ENCODE measurements at regions not wholly inside any gene's neighbourhood (a gene's known extent, or its start where the extent isn't known, plus 50 kb on each side); places are given as distances from the start of the nearest gene placed in this dataset.

GRCh38 chr1:217003355-217003754 is 280.1 kb upstream of the ESRRG start:
- H3K9me3 ChIP-seq (ENCODE audit: control insufficient read depth in 2 of 2, insufficient read depth in 1 of 2, low read length in 1 of 2): no peaks in the 10 kb centered on the region
- no peak for DNase-seq (ENCODE audit: low read depth in 6 of 9, low spot score in 9 of 9)
- no peaks in the 10 kb centered on the region for H3K27me3 ChIP-seq (ENCODE audit: control insufficient read depth in 2 of 2, insufficient read depth in 1 of 2, low read length in 1 of 2)
- no peaks in the 10 kb centered on the region for H3K36me3 ChIP-seq (ENCODE audit: control insufficient read depth in 2 of 2, insufficient read depth in 2 of 2, low read length in 1 of 2)
- no peak overlapping the region for H3K27ac ChIP-seq (ENCODE audit: low read depth in 1 of 2, low read length in 1 of 2)
- H3K4me1 ChIP-seq (ENCODE audit: control insufficient read depth in 2 of 2, insufficient read depth in 2 of 2, low read length in 2 of 2): no peaks in the 10 kb centered on the region
- WGBS: 97% methylated on average over 1 of the region's 1 CpG
- H3K4me3 ChIP-seq (ENCODE audit: low read length in 2 of 2): no peak overlapping the region

- H3K4me3 ChIP-seq (ENCODE audit: low read length in 2 of 2): no peak overlapping the region
- 85% methylated on average over 1 of the region's 1 CpG for WGBS
- no peak for DNase-seq (ENCODE audit: low read depth in 6 of 9, low spot score in 9 of 9)
Observed at GRCh38 chr1:216997831-216998230, 274.6 kb upstream of the ESRRG start.

GRCh38 chr1:216997069-216997468 is 273.8 kb upstream of the ESRRG start:
- H3K9me3 ChIP-seq (ENCODE audit: control insufficient read depth in 2 of 2, insufficient read depth in 1 of 2, low read length in 1 of 2): no peaks in the 10 kb centered on the region
- H3K4me1 ChIP-seq (ENCODE audit: control insufficient read depth in 2 of 2, insufficient read depth in 2 of 2, low read length in 2 of 2): no peaks in the 10 kb centered on the region
- no peak overlapping the region for H3K27ac ChIP-seq (ENCODE audit: low read depth in 1 of 2, low read length in 1 of 2)
- no peak overlapping the region for H3K4me3 ChIP-seq (ENCODE audit: low read length in 2 of 2)
- no peak for DNase-seq (ENCODE audit: low read depth in 6 of 9, low spot score in 9 of 9)
- no peaks in the 10 kb centered on the region for H3K36me3 ChIP-seq (ENCODE audit: control insufficient read depth in 2 of 2, insufficient read depth in 2 of 2, low read length in 1 of 2)
- no peaks in the 10 kb centered on the region for H3K27me3 ChIP-seq (ENCODE audit: control insufficient read depth in 2 of 2, insufficient read depth in 1 of 2, low read length in 1 of 2)
- WGBS: 78% methylated on average over 3 of the region's 3 CpGs

More at GRCh38 chr1:216997831-216998230, 274.6 kb upstream of the ESRRG start:
- H3K27me3 ChIP-seq (ENCODE audit: control insufficient read depth in 2 of 2, insufficient read depth in 1 of 2, low read length in 1 of 2): no peaks in the 10 kb centered on the region
- no peaks in the 10 kb centered on the region for H3K4me1 ChIP-seq (ENCODE audit: control insufficient read depth in 2 of 2, insufficient read depth in 2 of 2, low read length in 2 of 2)
- no peaks in the 10 kb centered on the region for H3K36me3 ChIP-seq (ENCODE audit: control insufficient read depth in 2 of 2, insufficient read depth in 2 of 2, low read length in 1 of 2)
- H3K27ac ChIP-seq (ENCODE audit: low read depth in 1 of 2, low read length in 1 of 2): no peak overlapping the region
- H3K9me3 ChIP-seq (ENCODE audit: control insufficient read depth in 2 of 2, insufficient read depth in 1 of 2, low read length in 1 of 2): no peaks in the 10 kb centered on the region

GRCh38 chr1:216984536-216984935 is 261.3 kb upstream of the ESRRG start:
- 64% methylated on average over 1 of the region's 1 CpG for WGBS
- Histone ChIP-seq H3K4me3 (ENCODE audit: low read length in 2 of 2) (no peak overlapping the region), H3K36me3 (ENCODE audit: control insufficient read depth in 2 of 2, insufficient read depth in 2 of 2, low read length in 1 of 2) (no peaks in the 10 kb centered on the region), H3K27me3 (ENCODE audit: control insufficient read depth in 2 of 2, insufficient read depth in 1 of 2, low read length in 1 of 2) (no peaks in the 10 kb centered on the region), H3K27ac (ENCODE audit: low read depth in 1 of 2, low read length in 1 of 2) (no peak overlapping the region), H3K4me1 (ENCODE audit: control insufficient read depth in 2 of 2, insufficient read depth in 2 of 2, low read length in 2 of 2) (no peaks in the 10 kb centered on the region), H3K9me3 (ENCODE audit: control insufficient read depth in 2 of 2, insufficient read depth in 1 of 2, low read length in 1 of 2) (no peaks in the 10 kb centered on the region)
- no peak for DNase-seq (ENCODE audit: low read depth in 6 of 9, low spot score in 9 of 9)

- H3K27ac ChIP-seq (ENCODE audit: low read depth in 1 of 2, low read length in 1 of 2): no peak overlapping the region
- WGBS: 87% methylated on average over 6 of the region's 6 CpGs
- H3K36me3 ChIP-seq (ENCODE audit: control insufficient read depth in 2 of 2, insufficient read depth in 2 of 2, low read length in 1 of 2): no peaks in the 10 kb centered on the region
- H3K9me3 ChIP-seq (ENCODE audit: control insufficient read depth in 2 of 2, insufficient read depth in 1 of 2, low read length in 1 of 2): no peaks in the 10 kb centered on the region
- DNase-seq (ENCODE audit: low read depth in 6 of 9, low spot score in 9 of 9): no peak
- no peaks in the 10 kb centered on the region for H3K4me1 ChIP-seq (ENCODE audit: control insufficient read depth in 2 of 2, insufficient read depth in 2 of 2, low read length in 2 of 2)
- H3K4me3 ChIP-seq (ENCODE audit: low read length in 2 of 2): no peak overlapping the region
- no peaks in the 10 kb centered on the region for H3K27me3 ChIP-seq (ENCODE audit: control insufficient read depth in 2 of 2, insufficient read depth in 1 of 2, low read length in 1 of 2)
Observed at GRCh38 chr1:216983823-216984222, 260.6 kb upstream of the ESRRG start.

- Histone ChIP-seq H3K4me1 (ENCODE audit: control insufficient read depth in 2 of 2, insufficient read depth in 2 of 2, low read length in 2 of 2) (no peaks in the 10 kb centered on the region), H3K27me3 (ENCODE audit: control insufficient read depth in 2 of 2, insufficient read depth in 1 of 2, low read length in 1 of 2) (no peaks in the 10 kb centered on the region), H3K27ac (ENCODE audit: low read depth in 1 of 2, low read length in 1 of 2) (no peak overlapping the region), H3K9me3 (ENCODE audit: control insufficient read depth in 2 of 2, insufficient read depth in 1 of 2, low read length in 1 of 2) (no peaks in the 10 kb centered on the region), H3K4me3 (ENCODE audit: low read length in 2 of 2) (no peak overlapping the region), H3K36me3 (ENCODE audit: control insufficient read depth in 2 of 2, insufficient read depth in 2 of 2, low read length in 1 of 2) (no peaks in the 10 kb centered on the region)
- WGBS: 71% methylated on average over 3 of the region's 3 CpGs
- DNase-seq (ENCODE audit: low read depth in 6 of 9, low spot score in 9 of 9): no peak
Observed at GRCh38 chr1:216961516-216961915, 238.3 kb upstream of the ESRRG start.

- H3K27ac ChIP-seq (ENCODE audit: low read depth in 1 of 2, low read length in 1 of 2): no peak overlapping the region
- H3K9me3 ChIP-seq (ENCODE audit: control insufficient read depth in 2 of 2, insufficient read depth in 1 of 2, low read length in 1 of 2): no peaks in the 10 kb centered on the region
- H3K4me3 ChIP-seq (ENCODE audit: low read length in 2 of 2): no peak overlapping the region
- H3K27me3 ChIP-seq (ENCODE audit: control insufficient read depth in 2 of 2, insufficient read depth in 1 of 2, low read length in 1 of 2): no peaks in the 10 kb centered on the region
- H3K36me3 ChIP-seq (ENCODE audit: control insufficient read depth in 2 of 2, insufficient read depth in 2 of 2, low read length in 1 of 2): no peaks in the 10 kb centered on the region
- no peaks in the 10 kb centered on the region for H3K4me1 ChIP-seq (ENCODE audit: control insufficient read depth in 2 of 2, insufficient read depth in 2 of 2, low read length in 2 of 2)
- no peak for DNase-seq (ENCODE audit: low read depth in 6 of 9, low spot score in 9 of 9)
Observed at GRCh38 chr1:216960716-216961115, 237.5 kb upstream of the ESRRG start.

- H3K36me3 ChIP-seq (ENCODE audit: control insufficient read depth in 2 of 2, insufficient read depth in 2 of 2, low read length in 1 of 2): no peaks in the 10 kb centered on the region
- H3K9me3 ChIP-seq (ENCODE audit: control insufficient read depth in 2 of 2, insufficient read depth in 1 of 2, low read length in 1 of 2): no peaks in the 10 kb centered on the region
- H3K4me1 ChIP-seq (ENCODE audit: control insufficient read depth in 2 of 2, insufficient read depth in 2 of 2, low read length in 2 of 2): no peaks in the 10 kb centered on the region
- no peaks in the 10 kb centered on the region for H3K27me3 ChIP-seq (ENCODE audit: control insufficient read depth in 2 of 2, insufficient read depth in 1 of 2, low read length in 1 of 2)
- DNase-seq (ENCODE audit: low read depth in 6 of 9, low spot score in 9 of 9): no peak
- no peak overlapping the region for H3K27ac ChIP-seq (ENCODE audit: low read depth in 1 of 2, low read length in 1 of 2)
- no peak overlapping the region for H3K4me3 ChIP-seq (ENCODE audit: low read length in 2 of 2)
- 99% methylated on average over 4 of the region's 4 CpGs for WGBS
Observed at GRCh38 chr1:216958569-216958968, 235.3 kb upstream of the ESRRG start.

- no peaks in the 10 kb centered on the region for H3K9me3 ChIP-seq (ENCODE audit: control insufficient read depth in 2 of 2, insufficient read depth in 1 of 2, low read length in 1 of 2)
- H3K27me3 ChIP-seq (ENCODE audit: control insufficient read depth in 2 of 2, insufficient read depth in 1 of 2, low read length in 1 of 2): no peaks in the 10 kb centered on the region
- H3K27ac ChIP-seq (ENCODE audit: low read depth in 1 of 2, low read length in 1 of 2): no peak overlapping the region
- H3K4me1 ChIP-seq (ENCODE audit: control insufficient read depth in 2 of 2, insufficient read depth in 2 of 2, low read length in 2 of 2): no peaks in the 10 kb centered on the region
- 93% methylated on average over 2 of the region's 2 CpGs for WGBS
- no peaks in the 10 kb centered on the region for H3K36me3 ChIP-seq (ENCODE audit: control insufficient read depth in 2 of 2, insufficient read depth in 2 of 2, low read length in 1 of 2)
- DNase-seq (ENCODE audit: low read depth in 6 of 9, low spot score in 9 of 9): no peak
- H3K4me3 ChIP-seq (ENCODE audit: low read length in 2 of 2): no peak overlapping the region
Observed at GRCh38 chr1:216953495-216953894, 230.3 kb upstream of the ESRRG start.

- Histone ChIP-seq H3K4me3 (ENCODE audit: low read length in 2 of 2) (no peak overlapping the region), H3K27me3 (ENCODE audit: control insufficient read depth in 2 of 2, insufficient read depth in 1 of 2, low read length in 1 of 2) (no peaks in the 10 kb centered on the region), H3K36me3 (ENCODE audit: control insufficient read depth in 2 of 2, insufficient read depth in 2 of 2, low read length in 1 of 2) (no peaks in the 10 kb centered on the region), H3K9me3 (ENCODE audit: control insufficient read depth in 2 of 2, insufficient read depth in 1 of 2, low read length in 1 of 2) (no peaks in the 10 kb centered on the region), H3K27ac (ENCODE audit: low read depth in 1 of 2, low read length in 1 of 2) (no peak overlapping the region), H3K4me1 (ENCODE audit: control insufficient read depth in 2 of 2, insufficient read depth in 2 of 2, low read length in 2 of 2) (no peaks in the 10 kb centered on the region)
- DNase-seq (ENCODE audit: low read depth in 6 of 9, low spot score in 9 of 9): no peak
- WGBS: 86% methylated on average over 6 of the region's 6 CpGs
Observed at GRCh38 chr1:216952864-216953263, 229.6 kb upstream of the ESRRG start.

Data from thymus (tissue), 11 donors.